HEK293 (cell line): ENCODE measurements at regions not wholly inside any gene's neighbourhood (a gene's known extent, or its start where the extent isn't known, plus 50 kb on each side); places are given as distances from the start of the nearest gene placed in this dataset.
"Not testable (repeated sequence)": the region's sequence is repeated elsewhere in the genome, so short reads cannot be mapped to it uniquely, and the experiment has no call there.

ENCODE experiments used
- CTCF ChIA-PET: fragments of 350-600 bp; formaldehyde crosslinking; extraction: SDS; loops from one replicate; lab custom pipeline; 2021; ENCODE audit warnings: antibody characterized with exemption; lab: Yijun Ruan, JAX
- POLR2A ChIA-PET: fragments of 300-600 bp; formaldehyde crosslinking; extraction: SDS; loops from one replicate; lab custom pipeline; 2020; ENCODE audit warnings: antibody characterized with exemption, inconsistent platforms; lab: Yijun Ruan, JAX
- H3K27ac ChIP-seq: fragments of 200-500 bp; sonication (Bioruptor generic); 2 replicates; pipeline ENCODE4 v1.5.1; 2014; ENCODE audit warnings: low read depth, low read length, control low read depth, inconsistent platforms; ENCODE audit errors: extremely low read depth
- H3K36me3 ChIP-seq, 2 experiments: fragments of 200-500 bp in 1 of 2; sonication (Bioruptor generic) in 1 of 2; 1 replicate in 1 of 2; 2 replicates in 1 of 2; pipeline ENCODE4 v1.5.1; 2014 to 2017; ENCODE audit warnings: inconsistent platforms in 2 of 2, low read length in 2 of 2; ENCODE audit not compliant: control insufficient read depth in 2 of 2, insufficient read depth in 1 of 2
- H3K4me1 ChIP-seq: fragments of 200-500 bp; sonication (Bioruptor generic); 2 replicates; pipeline ENCODE4 v1.5.1; 2014; ENCODE audit warnings: mild to moderate bottlenecking, low read length, inconsistent platforms; ENCODE audit not compliant: control insufficient read depth, insufficient read depth
- H3K4me3 ChIP-seq: 2 replicates; pipeline ENCODE4 v1.5.1; 2011; ENCODE audit warnings: low read depth, mild to moderate bottlenecking, control low read depth, low read length, moderate library complexity
- H3K9me3 ChIP-seq: fragments of 200-500 bp; sonication (Bioruptor generic); 2 replicates; pipeline ENCODE4 v1.5.1; 2014; ENCODE audit warnings: low read depth, low read length, inconsistent platforms; ENCODE audit not compliant: control insufficient read depth, insufficient read depth
- HOXC10 ChIP-seq: sonication (generic); formaldehyde crosslinking; IDR thresholded peaks from 2 replicates; pipeline ENCODE4 v1.8.1; 2023; ENCODE audit warnings: mild to moderate bottlenecking, missing genetic modification reagents
- KLF1 ChIP-seq: fragments of 450-650 bp; formaldehyde crosslinking; IDR thresholded peaks from 2 replicates; pipeline ENCODE4 v1.5.1; 2016; ENCODE audit warnings: missing biosample characterization, missing genetic modification characterization
- MYNN ChIP-seq: fragments of 450-650 bp; formaldehyde crosslinking; IDR thresholded peaks from 2 replicates; pipeline ENCODE4 v1.5.1; 2016; ENCODE audit warnings: missing biosample characterization, missing genetic modification characterization, borderline replicate concordance
- MZF1 ChIP-seq: fragments of 450-650 bp; formaldehyde crosslinking; IDR thresholded peaks from 2 replicates; pipeline ENCODE4 v1.5.1; 2017; ENCODE audit warnings: missing biosample characterization, missing genetic modification characterization, borderline replicate concordance
- PRDM4 ChIP-seq: fragments of 450-650 bp; formaldehyde crosslinking; IDR thresholded peaks from 2 replicates; pipeline ENCODE4 v1.5.1; 2017; ENCODE audit warnings: missing biosample characterization, missing genetic modification characterization
- SCRT2 ChIP-seq: fragments of 450-650 bp; formaldehyde crosslinking; IDR thresholded peaks from 2 replicates; pipeline ENCODE4 v1.5.1; 2016; ENCODE audit warnings: missing biosample characterization, missing genetic modification characterization
- ZBTB26 ChIP-seq: fragments of 450-650 bp; formaldehyde crosslinking; optimal IDR thresholded peaks from 2 replicates; pipeline ENCODE3; 2016; ENCODE audit warnings: missing biosample characterization, mild to moderate bottlenecking, missing genetic modification characterization
- ZNF239 ChIP-seq: fragments of 450-650 bp; formaldehyde crosslinking; IDR thresholded peaks from 2 replicates; pipeline ENCODE4 v1.5.1; 2016; ENCODE audit warnings: missing biosample characterization, missing genetic modification characterization
- ZNF366 ChIP-seq: fragments of 450-650 bp; formaldehyde crosslinking; conservative IDR thresholded peaks from 2 replicates; pipeline ENCODE4 v1.5.1; 2016; ENCODE audit warnings: missing biosample characterization, missing genetic modification characterization
- ZNF37A ChIP-seq: fragments of 450-650 bp; IDR thresholded peaks from 2 replicates; pipeline ENCODE4 v1.5.1; 2018; ENCODE audit warnings: missing biosample characterization, missing genetic modification characterization
- ZNF404 ChIP-seq: fragments of 450-650 bp; formaldehyde crosslinking; IDR thresholded peaks from 2 replicates; pipeline ENCODE4 v1.5.1; 2017; ENCODE audit warnings: missing biosample characterization, missing genetic modification characterization
- ZNF645 ChIP-seq: fragments of 450-650 bp; formaldehyde crosslinking; IDR thresholded peaks from 2 replicates; pipeline ENCODE4; 2016; ENCODE audit warnings: missing biosample characterization, missing genetic modification characterization
- ZNF777 ChIP-seq: fragments of 450-650 bp; formaldehyde crosslinking; IDR thresholded peaks from 2 replicates; pipeline ENCODE4 v1.5.1; 2017; ENCODE audit warnings: missing biosample characterization, missing genetic modification characterization, borderline replicate concordance
- TF ChIP-seq, protein P1 (sequence below): fragments of 450-650 bp; formaldehyde crosslinking; IDR thresholded peaks from 2 replicates; pipeline ENCODE4 v1.5.1; 2016; ENCODE audit warnings: missing biosample characterization, missing genetic modification characterization
- TF ChIP-seq, protein P2 (sequence below): fragments of 450-650 bp; formaldehyde crosslinking; IDR thresholded peaks from 2 replicates; pipeline ENCODE4 v1.5.1; 2016; ENCODE audit warnings: missing biosample characterization, missing genetic modification characterization
- TF ChIP-seq, protein P3 (sequence below): fragments of 450-650 bp; formaldehyde crosslinking; IDR thresholded peaks from 2 replicates; pipeline ENCODE4 v1.5.1; 2016; ENCODE audit warnings: missing biosample characterization, missing genetic modification characterization

DNA sequence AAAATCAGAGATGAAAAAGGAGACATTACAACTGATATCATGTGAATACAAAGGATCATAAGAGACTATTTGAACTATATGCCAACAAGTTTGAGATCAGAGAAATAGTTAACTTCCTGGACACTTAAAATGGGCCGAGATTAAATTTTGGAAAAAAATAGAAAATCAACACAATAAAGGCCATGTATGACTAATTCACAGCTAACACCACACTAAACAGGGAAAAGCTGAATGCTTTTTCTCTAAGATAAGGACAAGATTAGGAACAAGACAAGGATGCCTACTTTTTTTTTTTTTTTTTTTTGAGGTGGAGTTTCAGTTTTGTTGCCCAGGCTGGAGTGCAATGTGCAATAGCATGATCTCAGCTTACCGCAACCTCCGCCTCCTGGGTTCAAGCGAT is 151.4 kb upstream of the MAGI2 start:
- Histone ChIP-seq H3K9me3 (no peaks in the 10 kb centered on the region), H3K4me3 (no peak overlapping the region), H3K27ac (no peak overlapping the region), H3K4me1 (no peaks in the 10 kb centered on the region), H3K36me3 (no peaks in the 10 kb centered on the region)
- ChIA-PET POLR2A (no interaction called here), CTCF (interaction anchor here (1.0 kb wide), 1 partner anchor 201 kb away, joined by 3 read pairs; no protein-coding TSS in a partner anchor)
- TF ChIP-seq ZNF645 (tag by site-specific recombination) (no peak), ZNF366 (no peak)

DNA sequence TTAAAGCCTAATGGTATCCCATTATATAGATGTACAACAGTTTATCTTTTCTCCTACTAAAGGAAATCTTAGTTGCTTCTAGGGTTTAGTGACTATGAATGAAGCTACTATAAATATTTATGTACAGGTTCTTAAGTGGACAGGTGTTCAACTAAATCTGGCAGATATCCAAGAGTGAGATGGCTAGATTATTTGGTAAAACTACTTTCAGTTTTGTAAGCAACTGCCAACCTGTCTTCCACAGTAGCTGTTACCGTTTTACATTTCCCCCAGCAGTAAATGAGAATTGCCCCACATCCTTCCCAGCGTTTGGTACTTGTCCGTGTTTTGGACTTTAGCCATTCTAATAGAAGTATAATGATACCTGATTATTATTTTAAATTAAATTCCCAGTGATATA is 144.9 kb upstream of the MAGI2 start:
- Histone ChIP-seq H3K4me3 (no peak overlapping the region), H3K4me1 (peaks cover 4% of the 10 kb centered on the region), H3K9me3 (no peaks in the 10 kb centered on the region)
- CTCF ChIA-PET: no interaction called here
- no peak for TF ChIP-seq ZNF645 (tag by site-specific recombination)
- TF ChIP-seq, protein P1, sequence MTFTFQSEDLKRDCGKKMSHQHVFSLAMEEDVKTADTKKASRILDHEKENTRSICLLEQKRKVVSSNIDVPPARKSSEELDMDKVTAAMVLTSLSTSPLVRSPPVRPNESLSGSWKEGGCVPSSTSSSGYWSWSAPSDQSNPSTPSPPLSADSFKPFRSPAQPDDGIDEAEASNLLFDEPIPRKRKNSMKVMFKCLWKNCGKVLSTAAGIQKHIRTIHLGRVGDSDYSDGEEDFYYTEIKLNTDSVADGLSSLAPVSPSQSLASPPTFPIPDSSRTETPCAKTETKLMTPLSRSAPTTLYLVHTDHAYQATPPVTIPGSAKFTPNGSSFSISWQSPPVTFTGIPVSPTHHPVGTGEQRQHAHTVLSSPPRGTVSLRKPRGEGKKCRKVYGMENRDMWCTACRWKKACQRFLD (tag by site-specific recombination): no peak
- no peak for TF ChIP-seq PRDM4 (tag by site-specific recombination)
- no peak for TF ChIP-seq MZF1 (tag by site-specific recombination)
- no peak for TF ChIP-seq SCRT2
- TF ChIP-seq ZNF777 (tag by site-specific recombination): no peak
- TF ChIP-seq, protein P2, sequence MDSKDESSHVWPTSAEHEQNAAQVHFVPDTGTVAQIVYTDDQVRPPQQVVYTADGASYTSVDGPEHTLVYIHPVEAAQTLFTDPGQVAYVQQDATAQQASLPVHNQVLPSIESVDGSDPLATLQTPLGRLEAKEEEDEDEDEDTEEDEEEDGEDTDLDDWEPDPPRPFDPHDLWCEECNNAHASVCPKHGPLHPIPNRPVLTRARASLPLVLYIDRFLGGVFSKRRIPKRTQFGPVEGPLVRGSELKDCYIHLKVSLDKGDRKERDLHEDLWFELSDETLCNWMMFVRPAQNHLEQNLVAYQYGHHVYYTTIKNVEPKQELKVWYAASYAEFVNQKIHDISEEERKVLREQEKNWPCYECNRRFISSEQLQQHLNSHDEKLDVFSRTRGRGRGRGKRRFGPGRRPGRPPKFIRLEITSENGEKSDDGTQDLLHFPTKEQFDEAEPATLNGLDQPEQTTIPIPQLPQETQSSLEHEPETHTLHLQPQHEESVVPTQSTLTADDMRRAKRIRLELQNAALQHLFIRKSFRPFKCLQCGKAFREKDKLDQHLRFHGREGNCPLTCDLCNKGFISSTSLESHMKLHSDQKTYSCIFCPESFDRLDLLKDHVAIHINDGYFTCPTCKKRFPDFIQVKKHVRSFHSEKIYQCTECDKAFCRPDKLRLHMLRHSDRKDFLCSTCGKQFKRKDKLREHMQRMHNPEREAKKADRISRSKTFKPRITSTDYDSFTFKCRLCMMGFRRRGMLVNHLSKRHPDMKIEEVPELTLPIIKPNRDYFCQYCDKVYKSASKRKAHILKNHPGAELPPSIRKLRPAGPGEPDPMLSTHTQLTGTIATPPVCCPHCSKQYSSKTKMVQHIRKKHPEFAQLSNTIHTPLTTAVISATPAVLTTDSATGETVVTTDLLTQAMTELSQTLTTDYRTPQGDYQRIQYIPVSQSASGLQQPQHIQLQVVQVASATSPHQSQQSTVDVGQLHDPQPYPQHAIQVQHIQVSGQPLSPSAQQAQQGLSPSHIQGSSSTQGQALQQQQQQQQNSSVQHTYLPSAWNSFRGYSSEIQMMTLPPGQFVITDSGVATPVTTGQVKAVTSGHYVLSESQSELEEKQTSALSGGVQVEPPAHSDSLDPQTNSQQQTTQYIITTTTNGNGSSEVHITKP (tag by site-specific recombination): no peak
- no peak for TF ChIP-seq KLF1 (tag by site-specific recombination)
- TF ChIP-seq MYNN (tag by site-specific recombination): no peak
- TF ChIP-seq, protein P3, sequence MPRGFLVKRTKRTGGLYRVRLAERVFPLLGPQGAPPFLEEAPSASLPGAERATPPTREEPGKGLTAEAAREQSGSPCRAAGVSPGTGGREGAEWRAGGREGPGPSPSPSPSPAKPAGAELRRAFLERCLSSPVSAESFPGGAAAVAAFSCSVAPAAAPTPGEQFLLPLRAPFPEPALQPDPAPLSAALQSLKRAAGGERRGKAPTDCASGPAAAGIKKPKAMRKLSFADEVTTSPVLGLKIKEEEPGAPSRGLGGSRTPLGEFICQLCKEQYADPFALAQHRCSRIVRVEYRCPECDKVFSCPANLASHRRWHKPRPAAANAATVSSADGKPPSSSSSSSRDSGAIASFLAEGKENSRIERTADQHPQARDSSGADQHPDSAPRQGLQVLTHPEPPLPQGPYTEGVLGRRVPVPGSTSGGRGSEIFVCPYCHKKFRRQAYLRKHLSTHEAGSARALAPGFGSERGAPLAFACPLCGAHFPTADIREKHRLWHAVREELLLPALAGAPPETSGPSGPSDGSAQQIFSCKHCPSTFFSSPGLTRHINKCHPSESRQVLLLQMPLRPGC (tag by site-specific recombination): no peak
- TF ChIP-seq ZNF37A (tag by site-specific recombination): no peak
- no peak for TF ChIP-seq ZBTB26 (tag by site-specific recombination)
- TF ChIP-seq HOXC10 (CRISPR knock-in tag): no peak
- no peak for TF ChIP-seq ZNF239 (tag by site-specific recombination)
- TF ChIP-seq ZNF404 (tag by site-specific recombination): no peak
- TF ChIP-seq, all 188 proteins: peak for 0
- POLR2A ChIA-PET: no interaction called here
- Histone ChIP-seq H3K27ac (no peak overlapping the region), H3K36me3 (no peaks in the 10 kb centered on the region)

DNA sequence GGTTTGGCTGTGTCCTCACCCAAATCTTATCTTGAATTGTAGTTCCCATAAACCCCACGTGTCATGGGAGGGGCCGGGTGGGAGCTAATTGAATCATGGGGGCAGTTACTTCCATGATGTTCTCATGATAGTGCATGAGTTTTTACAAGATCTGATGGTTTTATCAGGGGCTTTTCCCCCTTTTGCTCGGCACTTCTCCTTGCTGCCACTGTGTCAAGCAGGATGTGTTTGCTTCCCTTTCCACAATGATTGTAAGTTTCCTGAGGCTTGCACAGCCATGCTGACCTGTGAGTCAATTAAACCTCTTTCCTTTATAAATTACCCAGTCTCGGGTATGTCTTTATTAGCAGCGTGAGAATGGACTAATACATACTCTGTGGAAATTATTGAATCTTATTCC is 141.2 kb upstream of the MAGI2 start:
- H3K4me1 ChIP-seq, H3K4me3 ChIP-seq, POLR2A ChIA-PET, H3K27ac ChIP-seq, H3K9me3 ChIP-seq, H3K36me3 ChIP-seq: not testable (repeated sequence)
- CTCF ChIA-PET: interaction anchor here (0.8 kb wide), 1 partner anchor 119 kb away, joined by 3 read pairs; no protein-coding TSS in a partner anchor
